ENCODE measurements at regions not wholly inside any gene's neighbourhood (a gene's known extent, or its start where the extent isn't known, plus 50 kb on each side); places are given as distances from the start of the nearest gene placed in this dataset.

DNA sequence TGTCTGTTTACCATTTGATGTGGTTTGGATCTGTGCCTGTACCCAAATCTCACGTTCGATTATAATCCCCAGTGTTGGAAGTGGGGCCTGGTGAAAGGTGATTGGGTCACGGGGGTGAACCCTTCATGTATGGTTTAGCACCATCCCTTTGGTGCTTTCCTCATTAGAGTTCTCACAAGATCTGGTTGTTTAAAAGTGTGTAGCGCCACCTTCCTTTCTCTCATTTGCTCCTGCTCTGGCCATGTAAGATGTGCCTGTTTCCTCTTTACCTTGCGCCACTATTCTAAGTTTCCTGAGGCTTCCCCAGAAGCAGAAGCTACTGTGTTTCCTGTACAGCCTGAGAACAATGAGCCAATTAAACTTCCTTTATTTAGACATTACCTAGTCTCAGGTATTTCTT is 610.7 kb upstream of the ADGRL3 start:
- TF ChIP-seq, protein P1, sequence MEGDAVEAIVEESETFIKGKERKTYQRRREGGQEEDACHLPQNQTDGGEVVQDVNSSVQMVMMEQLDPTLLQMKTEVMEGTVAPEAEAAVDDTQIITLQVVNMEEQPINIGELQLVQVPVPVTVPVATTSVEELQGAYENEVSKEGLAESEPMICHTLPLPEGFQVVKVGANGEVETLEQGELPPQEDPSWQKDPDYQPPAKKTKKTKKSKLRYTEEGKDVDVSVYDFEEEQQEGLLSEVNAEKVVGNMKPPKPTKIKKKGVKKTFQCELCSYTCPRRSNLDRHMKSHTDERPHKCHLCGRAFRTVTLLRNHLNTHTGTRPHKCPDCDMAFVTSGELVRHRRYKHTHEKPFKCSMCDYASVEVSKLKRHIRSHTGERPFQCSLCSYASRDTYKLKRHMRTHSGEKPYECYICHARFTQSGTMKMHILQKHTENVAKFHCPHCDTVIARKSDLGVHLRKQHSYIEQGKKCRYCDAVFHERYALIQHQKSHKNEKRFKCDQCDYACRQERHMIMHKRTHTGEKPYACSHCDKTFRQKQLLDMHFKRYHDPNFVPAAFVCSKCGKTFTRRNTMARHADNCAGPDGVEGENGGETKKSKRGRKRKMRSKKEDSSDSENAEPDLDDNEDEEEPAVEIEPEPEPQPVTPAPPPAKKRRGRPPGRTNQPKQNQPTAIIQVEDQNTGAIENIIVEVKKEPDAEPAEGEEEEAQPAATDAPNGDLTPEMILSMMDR (CRISPR knock-in tag; IDR thresholded peaks at IDR 0.05), result no peak
- TF ChIP-seq POLR2AphosphoS5 (IDR thresholded peaks at IDR 0.05; ENCODE audit: low read depth, low read length) (no peak), ZNF205 (CRISPR knock-in tag; IDR thresholded peaks at IDR 0.05) (no peak), ELF4 (CRISPR knock-in tag; IDR thresholded peaks at IDR 0.05; ENCODE audit: borderline replicate concordance) (no peak), RAD21 (CRISPR knock-in tag; IDR thresholded peaks at IDR 0.05) (no peak), ARID2 (CRISPR knock-in tag; IDR thresholded peaks at IDR 0.05; ENCODE audit: borderline replicate concordance) (no peak), ZNF558 (CRISPR knock-in tag; IDR thresholded peaks at IDR 0.05; ENCODE audit: borderline replicate concordance) (no peak), SMC3 (IDR thresholded peaks at IDR 0.05; ENCODE audit: low read length) (no peak), ZNF720 (CRISPR knock-in tag; IDR thresholded peaks at IDR 0.05) (no peak)
- TF ChIP-seq, protein P2, sequence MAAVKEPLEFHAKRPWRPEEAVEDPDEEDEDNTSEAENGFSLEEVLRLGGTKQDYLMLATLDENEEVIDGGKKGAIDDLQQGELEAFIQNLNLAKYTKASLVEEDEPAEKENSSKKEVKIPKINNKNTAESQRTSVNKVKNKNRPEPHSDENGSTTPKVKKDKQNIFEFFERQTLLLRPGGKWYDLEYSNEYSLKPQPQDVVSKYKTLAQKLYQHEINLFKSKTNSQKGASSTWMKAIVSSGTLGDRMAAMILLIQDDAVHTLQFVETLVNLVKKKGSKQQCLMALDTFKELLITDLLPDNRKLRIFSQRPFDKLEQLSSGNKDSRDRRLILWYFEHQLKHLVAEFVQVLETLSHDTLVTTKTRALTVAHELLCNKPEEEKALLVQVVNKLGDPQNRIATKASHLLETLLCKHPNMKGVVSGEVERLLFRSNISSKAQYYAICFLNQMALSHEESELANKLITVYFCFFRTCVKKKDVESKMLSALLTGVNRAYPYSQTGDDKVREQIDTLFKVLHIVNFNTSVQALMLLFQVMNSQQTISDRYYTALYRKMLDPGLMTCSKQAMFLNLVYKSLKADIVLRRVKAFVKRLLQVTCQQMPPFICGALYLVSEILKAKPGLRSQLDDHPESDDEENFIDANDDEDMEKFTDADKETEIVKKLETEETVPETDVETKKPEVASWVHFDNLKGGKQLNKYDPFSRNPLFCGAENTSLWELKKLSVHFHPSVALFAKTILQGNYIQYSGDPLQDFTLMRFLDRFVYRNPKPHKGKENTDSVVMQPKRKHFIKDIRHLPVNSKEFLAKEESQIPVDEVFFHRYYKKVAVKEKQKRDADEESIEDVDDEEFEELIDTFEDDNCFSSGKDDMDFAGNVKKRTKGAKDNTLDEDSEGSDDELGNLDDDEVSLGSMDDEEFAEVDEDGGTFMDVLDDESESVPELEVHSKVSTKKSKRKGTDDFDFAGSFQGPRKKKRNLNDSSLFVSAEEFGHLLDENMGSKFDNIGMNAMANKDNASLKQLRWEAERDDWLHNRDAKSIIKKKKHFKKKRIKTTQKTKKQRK (IDR thresholded peaks at IDR 0.05; ENCODE audit: low read length), result no peak
- TF ChIP-seq, protein P3, sequence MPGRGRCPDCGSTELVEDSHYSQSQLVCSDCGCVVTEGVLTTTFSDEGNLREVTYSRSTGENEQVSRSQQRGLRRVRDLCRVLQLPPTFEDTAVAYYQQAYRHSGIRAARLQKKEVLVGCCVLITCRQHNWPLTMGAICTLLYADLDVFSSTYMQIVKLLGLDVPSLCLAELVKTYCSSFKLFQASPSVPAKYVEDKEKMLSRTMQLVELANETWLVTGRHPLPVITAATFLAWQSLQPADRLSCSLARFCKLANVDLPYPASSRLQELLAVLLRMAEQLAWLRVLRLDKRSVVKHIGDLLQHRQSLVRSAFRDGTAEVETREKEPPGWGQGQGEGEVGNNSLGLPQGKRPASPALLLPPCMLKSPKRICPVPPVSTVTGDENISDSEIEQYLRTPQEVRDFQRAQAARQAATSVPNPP (CRISPR knock-in tag; IDR thresholded peaks at IDR 0.05), result no peak
- TF ChIP-seq, protein P4, sequence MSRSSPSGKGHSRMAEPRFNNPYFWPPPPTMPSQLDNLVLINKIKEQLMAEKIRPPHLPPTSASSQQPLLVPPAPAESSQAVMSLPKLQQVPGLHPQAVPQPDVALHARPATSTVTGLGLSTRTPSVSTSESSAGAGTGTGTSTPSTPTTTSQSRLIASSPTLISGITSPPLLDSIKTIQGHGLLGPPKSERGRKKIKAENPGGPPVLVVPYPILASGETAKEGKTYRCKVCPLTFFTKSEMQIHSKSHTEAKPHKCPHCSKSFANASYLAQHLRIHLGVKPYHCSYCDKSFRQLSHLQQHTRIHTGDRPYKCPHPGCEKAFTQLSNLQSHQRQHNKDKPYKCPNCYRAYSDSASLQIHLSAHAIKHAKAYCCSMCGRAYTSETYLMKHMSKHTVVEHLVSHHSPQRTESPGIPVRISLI (CRISPR knock-in tag; IDR thresholded peaks at IDR 0.05; ENCODE audit: borderline replicate concordance), result no peak
